Skeletal muscle satellite cell (primary cell): ENCODE measurements at regions not wholly inside any gene's neighbourhood (a gene's known extent, or its start where the extent isn't known, plus 50 kb on each side); places are given as distances from the start of the nearest gene placed in this dataset.

Experiments
- H3K27me3 ChIP-seq: 2 replicates; pipeline ENCODE4 v1.7.0; 2013; ENCODE audit warnings: low read length; ENCODE audit not compliant: control insufficient read depth, insufficient read depth
- H3K36me3 ChIP-seq: 2 replicates; pipeline ENCODE4 v1.7.0; 2013; ENCODE audit warnings: mild to moderate bottlenecking, control low read depth, low read length; ENCODE audit not compliant: insufficient read depth
- H3K4me1 ChIP-seq: 2 replicates; pipeline ENCODE4 v1.7.0; 2013; ENCODE audit warnings: low read length; ENCODE audit not compliant: control insufficient read depth, insufficient read depth
- H3K4me2 ChIP-seq: 2 replicates; pipeline ENCODE4 v1.7.0; 2013; ENCODE audit warnings: mild to moderate bottlenecking, low read length
- H3K4me3 ChIP-seq: 2 replicates; pipeline ENCODE4 v1.7.0; 2013; ENCODE audit warnings: low read length
- H3K9ac ChIP-seq: 2 replicates; pipeline ENCODE4 v1.7.0; 2013; ENCODE audit warnings: mild to moderate bottlenecking, low read depth, low read length, moderate library complexity
- H3K9me3 ChIP-seq: replicated peaks from 2 replicates; pipeline ENCODE4 v1.7.0; 2013; ENCODE audit warnings: mild to moderate bottlenecking, control low read depth, low read length

GRCh38 chr3:102529452-102529851 lies 94.6 kb downstream of the ZPLD1 start:
- Histone ChIP-seq H3K4me1 (peaks cover 7% of the 10 kb centered on the region), H3K9ac (no peak overlapping the region), H3K9me3 (no peaks in the 10 kb centered on the region), H3K4me2 (no peak overlapping the region), H3K4me3 (no peak overlapping the region), H3K36me3 (no peaks in the 10 kb centered on the region), H3K27me3 (no peaks in the 10 kb centered on the region)

- Histone ChIP-seq H3K4me3 (no peak overlapping the region), H3K27me3 (no peaks in the 10 kb centered on the region), H3K4me2 (no peak overlapping the region), H3K4me1 (peaks cover 7% of the 10 kb centered on the region), H3K36me3 (no peaks in the 10 kb centered on the region), H3K9me3 (no peaks in the 10 kb centered on the region), H3K9ac (no peak overlapping the region)
Observed at GRCh38 chr3:102530415-102531181, 95.8 kb downstream of the ZPLD1 start.

- Histone ChIP-seq H3K4me2 (no peak overlapping the region), H3K36me3 (no peaks in the 10 kb centered on the region)
Observed at GRCh38 chr3:102531686-102532085, 96.9 kb downstream of the ZPLD1 start.

GRCh38 chr3:102532901-102533300 lies 98.1 kb downstream of the ZPLD1 start:
- H3K4me3 ChIP-seq: no peak overlapping the region
- H3K4me2 ChIP-seq: no peak overlapping the region
- no peaks in the 10 kb centered on the region for H3K36me3 ChIP-seq
- peaks cover 3% of the 10 kb centered on the region for H3K27me3 ChIP-seq
- no peaks in the 10 kb centered on the region for H3K9me3 ChIP-seq
- peaks cover 7% of the 10 kb centered on the region for H3K4me1 ChIP-seq
- no peak overlapping the region for H3K9ac ChIP-seq

More at GRCh38 chr3:102531686-102532085, 96.9 kb downstream of the ZPLD1 start:
- Histone ChIP-seq H3K4me1 (peaks cover 7% of the 10 kb centered on the region), H3K9me3 (no peaks in the 10 kb centered on the region), H3K27me3 (no peaks in the 10 kb centered on the region), H3K9ac (no peak overlapping the region), H3K4me3 (no peak overlapping the region)

- Histone ChIP-seq H3K4me1 (peaks cover 7% of the 10 kb centered on the region), H3K4me2 (no peak overlapping the region), H3K27me3 (peaks cover 5% of the 10 kb centered on the region), H3K36me3 (no peaks in the 10 kb centered on the region), H3K4me3 (no peak overlapping the region), H3K9me3 (no peaks in the 10 kb centered on the region), H3K9ac (no peak overlapping the region)
Observed at GRCh38 chr3:102533784-102534183, 99.0 kb downstream of the ZPLD1 start.

GRCh38 chr3:102536456-102536855 lies 101.6 kb downstream of the ZPLD1 start:
- H3K9ac ChIP-seq: no peak overlapping the region
- no peak overlapping the region for H3K4me2 ChIP-seq
- H3K9me3 ChIP-seq: no peaks in the 10 kb centered on the region
- no peaks in the 10 kb centered on the region for H3K4me1 ChIP-seq
- H3K27me3 ChIP-seq: peaks cover 14% of the 10 kb centered on the region
- no peak overlapping the region for H3K4me3 ChIP-seq
- no peaks in the 10 kb centered on the region for H3K36me3 ChIP-seq

- peaks cover 16% of the 10 kb centered on the region for H3K27me3 ChIP-seq
- H3K4me1 ChIP-seq: no peaks in the 10 kb centered on the region
- no peaks in the 10 kb centered on the region for H3K36me3 ChIP-seq
- no peak overlapping the region for H3K9ac ChIP-seq
- H3K9me3 ChIP-seq: no peaks in the 10 kb centered on the region
- no peak overlapping the region for H3K4me3 ChIP-seq
- no peak overlapping the region for H3K4me2 ChIP-seq
Observed at GRCh38 chr3:102537123-102537522, 102.3 kb downstream of the ZPLD1 start.

- no peaks in the 10 kb centered on the region for H3K36me3 ChIP-seq
- no peak overlapping the region for H3K4me2 ChIP-seq
- H3K4me3 ChIP-seq: no peak overlapping the region
- H3K27me3 ChIP-seq: peaks cover 14% of the 10 kb centered on the region
- no peaks in the 10 kb centered on the region for H3K4me1 ChIP-seq
- H3K9ac ChIP-seq: no peak overlapping the region
- H3K9me3 ChIP-seq: no peaks in the 10 kb centered on the region
Observed at GRCh38 chr3:102544741-102545140, 109.9 kb downstream of the ZPLD1 start.

- no peak overlapping the region for H3K9ac ChIP-seq
- H3K4me1 ChIP-seq: no peaks in the 10 kb centered on the region
- no peaks in the 10 kb centered on the region for H3K36me3 ChIP-seq
- no peak overlapping the region for H3K4me2 ChIP-seq
- H3K27me3 ChIP-seq: peaks cover 9% of the 10 kb centered on the region
- no peak overlapping the region for H3K4me3 ChIP-seq
- no peaks in the 10 kb centered on the region for H3K9me3 ChIP-seq
Observed at GRCh38 chr3:102545276-102545675, 110.5 kb downstream of the ZPLD1 start.

GRCh38 chr3:102553876-102554275 lies 119.1 kb downstream of the ZPLD1 start:
- Histone ChIP-seq H3K9ac (no peak overlapping the region), H3K4me1 (no peaks in the 10 kb centered on the region), H3K27me3 (no peaks in the 10 kb centered on the region), H3K9me3 (no peaks in the 10 kb centered on the region), H3K36me3 (no peaks in the 10 kb centered on the region), H3K4me2 (no peak overlapping the region), H3K4me3 (no peak overlapping the region)

GRCh38 chr3:102570511-102570910 lies 135.7 kb downstream of the ZPLD1 start:
- Histone ChIP-seq H3K9ac (no peak overlapping the region), H3K27me3 (no peaks in the 10 kb centered on the region), H3K4me3 (no peak overlapping the region), H3K4me1 (no peaks in the 10 kb centered on the region), H3K4me2 (no peak overlapping the region), H3K9me3 (no peaks in the 10 kb centered on the region), H3K36me3 (no peaks in the 10 kb centered on the region)

- Histone ChIP-seq H3K36me3 (no peaks in the 10 kb centered on the region), H3K4me1 (no peaks in the 10 kb centered on the region), H3K9ac (no peak overlapping the region), H3K9me3 (no peaks in the 10 kb centered on the region), H3K27me3 (no peaks in the 10 kb centered on the region), H3K4me2 (no peak overlapping the region), H3K4me3 (no peak overlapping the region)
Observed at GRCh38 chr3:102571006-102571405, 136.2 kb downstream of the ZPLD1 start.
